CD4-positive, alpha-beta T cell treated with Interleukin-15 for 1 hour (primary cell): ENCODE measurements at regions not wholly inside any gene's neighbourhood (a gene's known extent, or its start where the extent isn't known, plus 50 kb on each side); places are given as distances from the start of the nearest gene placed in this dataset.
"Not testable (repeated sequence)": the region's sequence is repeated elsewhere in the genome, so short reads cannot be mapped to it uniquely, and the experiment has no call there.

Experiments
- DNase-seq: peaks from one replicate; pipeline ENCODE4 v3.0.0-alpha.2; 2020

GRCh38 chr11:33970984-33971466, 79.1 kb upstream of the LMO2 start:
- peak; percentile 44 for DNase-seq

GRCh38 chr11:33967451-33967850, 75.6 kb upstream of the LMO2 start:
- no peak for DNase-seq

- DNase-seq: no peak
These were observed 73.2 kb upstream of the LMO2 start for GRCh38 chr11:33965032-33965431.

- DNase-seq: no peak
These were observed 68.1 kb upstream of the LMO2 start for GRCh38 chr11:33959855-33960400.

- no peak for DNase-seq
These were observed 65.5 kb upstream of the LMO2 start for GRCh38 chr11:33957304-33957917.

GRCh38 chr11:33956611-33957010, 64.7 kb upstream of the LMO2 start:
- no peak for DNase-seq

- no peak for DNase-seq
These were observed 61.4 kb upstream of the LMO2 start for GRCh38 chr11:33953289-33953688.

- no peak for DNase-seq
These were observed 60.9 kb upstream of the LMO2 start for GRCh38 chr11:33952805-33953204.

GRCh38 chr11:33949252-33949913, 57.5 kb upstream of the LMO2 start:
- DNase-seq: no peak

GRCh38 chr11:33948494-33948893, 56.6 kb upstream of the LMO2 start:
- no peak for DNase-seq

- DNase-seq: not testable (repeated sequence)
These were observed 56.0 kb upstream of the LMO2 start for GRCh38 chr11:33947918-33948317.

GRCh38 chr11:33946930-33947329, 55.1 kb upstream of the LMO2 start:
- no peak for DNase-seq

- DNase-seq: no peak
These were observed 53.8 kb upstream of the LMO2 start for GRCh38 chr11:33945481-33946268.

- DNase-seq: no peak
These were observed 53.0 kb upstream of the LMO2 start for GRCh38 chr11:33944693-33945424.

- DNase-seq: no peak
These were observed 52.4 kb upstream of the LMO2 start for GRCh38 chr11:33944345-33944692.

- DNase-seq: no peak
These were observed 51.1 kb upstream of the LMO2 start for GRCh38 chr11:33942954-33943353.

- DNase-seq: no peak
These were observed 49.8 kb upstream of the LMO2 start for GRCh38 chr11:33941637-33942160.
